ENCODE measurements at regions not wholly inside any gene's neighbourhood (a gene's known extent, or its start where the extent isn't known, plus 50 kb on each side); places are given as distances from the start of the nearest gene placed in this dataset.

DNA sequence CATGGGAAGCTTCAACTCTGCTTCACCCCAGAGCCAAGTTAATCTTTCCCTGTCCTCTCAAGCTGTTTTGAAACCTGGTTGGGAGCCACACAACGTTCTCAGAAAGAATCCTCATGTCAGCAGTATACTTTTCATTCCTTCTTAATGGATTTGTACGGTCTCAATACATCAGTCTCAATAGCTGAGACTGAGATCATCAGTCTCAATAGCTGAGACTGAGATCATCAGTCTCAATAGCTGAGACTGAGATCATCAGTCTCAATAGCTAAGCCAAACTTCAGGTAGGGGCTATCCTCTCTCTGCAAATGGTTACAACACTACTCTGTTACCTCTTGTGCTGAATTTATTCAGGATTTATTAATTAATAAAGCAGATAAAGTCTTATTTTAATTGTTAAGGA is 1317.4 kb upstream of the CDH9 start:
- TF ChIP-seq, protein P1, sequence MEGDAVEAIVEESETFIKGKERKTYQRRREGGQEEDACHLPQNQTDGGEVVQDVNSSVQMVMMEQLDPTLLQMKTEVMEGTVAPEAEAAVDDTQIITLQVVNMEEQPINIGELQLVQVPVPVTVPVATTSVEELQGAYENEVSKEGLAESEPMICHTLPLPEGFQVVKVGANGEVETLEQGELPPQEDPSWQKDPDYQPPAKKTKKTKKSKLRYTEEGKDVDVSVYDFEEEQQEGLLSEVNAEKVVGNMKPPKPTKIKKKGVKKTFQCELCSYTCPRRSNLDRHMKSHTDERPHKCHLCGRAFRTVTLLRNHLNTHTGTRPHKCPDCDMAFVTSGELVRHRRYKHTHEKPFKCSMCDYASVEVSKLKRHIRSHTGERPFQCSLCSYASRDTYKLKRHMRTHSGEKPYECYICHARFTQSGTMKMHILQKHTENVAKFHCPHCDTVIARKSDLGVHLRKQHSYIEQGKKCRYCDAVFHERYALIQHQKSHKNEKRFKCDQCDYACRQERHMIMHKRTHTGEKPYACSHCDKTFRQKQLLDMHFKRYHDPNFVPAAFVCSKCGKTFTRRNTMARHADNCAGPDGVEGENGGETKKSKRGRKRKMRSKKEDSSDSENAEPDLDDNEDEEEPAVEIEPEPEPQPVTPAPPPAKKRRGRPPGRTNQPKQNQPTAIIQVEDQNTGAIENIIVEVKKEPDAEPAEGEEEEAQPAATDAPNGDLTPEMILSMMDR (IDR thresholded peaks at IDR 0.05), result no peak
- TF ChIP-seq POLR2A (IDR thresholded peaks at IDR 0.05), result no peak

All from body of pancreas (tissue), 4 donors.